Upper lobe of left lung (tissue), 6 donors: ENCODE measurements at regions not wholly inside any gene's neighbourhood (a gene's known extent, or its start where the extent isn't known, plus 50 kb on each side); places are given as distances from the start of the nearest gene placed in this dataset.

Experiments
- ATAC-seq, 2 donors: fragments of 200-7000 bp; cut with Tn5 transposase; one replicate each; pipeline ENCODE4 v1.9.1; 2022; ENCODE audit warnings: mild to moderate bottlenecking in 2 of 2, moderate library complexity in 2 of 2; ENCODE audit not compliant: low FRiP score in 2 of 2
- DNase-seq, 2 donors: peaks; one replicate each; pipeline ENCODE4 v3.0.0-alpha.2; 2019 to 2020
- H3K27ac ChIP-seq, 4 donors: fragments of 200-600 bp; sonication (generic); one replicate each; pipeline ENCODE4 v1.5.1; 2016 to 2019
- H3K27me3 ChIP-seq, 4 donors: fragments of 200-600 bp; sonication (generic); one replicate each; pipeline ENCODE4 v1.5.1; 2017 to 2019
- H3K36me3 ChIP-seq, 4 donors: fragments of 200-600 bp; sonication (generic); one replicate each; pipeline ENCODE4 v1.5.1; 2016 to 2019
- H3K4me1 ChIP-seq, 4 donors: fragments of 200-600 bp; sonication (generic); one replicate each; pipeline ENCODE4 v1.5.1; 2018 to 2019
- H3K4me3 ChIP-seq, 4 donors: fragments of 200-600 bp; sonication (generic); one replicate each; pipeline ENCODE4 v1.5.1; 2017 to 2019; ENCODE audit warnings: mild to moderate bottlenecking in 2 of 4, moderate library complexity in 1 of 4
- H3K9me3 ChIP-seq, 4 donors: fragments of 200-600 bp; sonication (generic); one replicate each; pipeline ENCODE4 v1.5.1; 2018 to 2019
- EP300 ChIP-seq, 4 donors: sonication (generic); formaldehyde crosslinking; IDR thresholded peaks; one replicate each; pipeline ENCODE4 v1.5.1; 2017; ENCODE audit warnings: antibody characterized with exemption in 4 of 4, control low read depth in 2 of 4
- POLR2A ChIP-seq, 4 donors: fragments of 450-650 bp; IDR thresholded peaks; one replicate each; pipeline ENCODE4 v1.5.1; 2016 to 2017; ENCODE audit warnings: antibody characterized with exemption in 4 of 4, mild to moderate bottlenecking in 2 of 4
- POLR2AphosphoS5 ChIP-seq, 2 donors: sonication (generic); formaldehyde crosslinking; IDR thresholded peaks; one replicate each; pipeline ENCODE4 v1.5.1; 2017; ENCODE audit warnings: antibody characterized with exemption in 2 of 2
- WGBS, 2 donors: methylation state at CpG; one replicate each; pipeline ENCODE4 v1.1.5; 2017 to 2018; 5-methylcytosine and 5-hydroxymethylcytosine counted together
- TF ChIP-seq, protein P1 (sequence below), 6 experiments: fragments of 450-650 bp in 4 of 6; fragments of 200-600 bp in 2 of 6; sonication (generic) in 2 of 6; IDR thresholded peaks; one replicate each; pipeline ENCODE4 v1.5.1; 2016 to 2019; ENCODE audit warnings: antibody characterized with exemption in 6 of 6
- donor health status: DM: no; HTN: no; CAD: no; lungs with moderate emphysema.
- donor health status: DM: no; HTN: yes; CAD: no; lungs with severe emphysema.

GRCh38 chr16:48487287-48487686, 102.1 kb upstream of the SIAH1 start:
- H3K4me1 ChIP-seq = peaks cover 0 to 8% (median 7%) of the 10 kb centered on the region in 4 donors
- no peak for ATAC-seq
- no peak overlapping the region for H3K4me3 ChIP-seq
- no peak for DNase-seq
- no peak overlapping the region for H3K27ac ChIP-seq
- H3K27me3 ChIP-seq = no peaks in the 10 kb centered on the region
- no peaks in the 10 kb centered on the region for H3K36me3 ChIP-seq
- TF ChIP-seq POLR2A (IDR thresholded peaks at IDR 0.05) = no peak
- TF ChIP-seq POLR2AphosphoS5 (IDR thresholded peaks at IDR 0.05) = no peak
- no peak for TF ChIP-seq EP300 (IDR thresholded peaks at IDR 0.05)
- TF ChIP-seq, protein P1, sequence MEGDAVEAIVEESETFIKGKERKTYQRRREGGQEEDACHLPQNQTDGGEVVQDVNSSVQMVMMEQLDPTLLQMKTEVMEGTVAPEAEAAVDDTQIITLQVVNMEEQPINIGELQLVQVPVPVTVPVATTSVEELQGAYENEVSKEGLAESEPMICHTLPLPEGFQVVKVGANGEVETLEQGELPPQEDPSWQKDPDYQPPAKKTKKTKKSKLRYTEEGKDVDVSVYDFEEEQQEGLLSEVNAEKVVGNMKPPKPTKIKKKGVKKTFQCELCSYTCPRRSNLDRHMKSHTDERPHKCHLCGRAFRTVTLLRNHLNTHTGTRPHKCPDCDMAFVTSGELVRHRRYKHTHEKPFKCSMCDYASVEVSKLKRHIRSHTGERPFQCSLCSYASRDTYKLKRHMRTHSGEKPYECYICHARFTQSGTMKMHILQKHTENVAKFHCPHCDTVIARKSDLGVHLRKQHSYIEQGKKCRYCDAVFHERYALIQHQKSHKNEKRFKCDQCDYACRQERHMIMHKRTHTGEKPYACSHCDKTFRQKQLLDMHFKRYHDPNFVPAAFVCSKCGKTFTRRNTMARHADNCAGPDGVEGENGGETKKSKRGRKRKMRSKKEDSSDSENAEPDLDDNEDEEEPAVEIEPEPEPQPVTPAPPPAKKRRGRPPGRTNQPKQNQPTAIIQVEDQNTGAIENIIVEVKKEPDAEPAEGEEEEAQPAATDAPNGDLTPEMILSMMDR (IDR thresholded peaks at IDR 0.05) = no peak
- WGBS, 2 donors = 82 to 96% methylated on average over 2 of the region's 2 CpGs
- peaks cover 0 to 6% (median 0%) of the 10 kb centered on the region in 4 donors for H3K9me3 ChIP-seq

GRCh38 chr16:48481772-48482171, 96.6 kb upstream of the SIAH1 start:
- ATAC-seq (no peak), DNase-seq (no peak)
- Histone ChIP-seq H3K36me3 (no peaks in the 10 kb centered on the region), H3K27ac (no peak overlapping the region), H3K4me3 (no peak overlapping the region), H3K9me3 (peaks cover 0 to 6% (median 0%) of the 10 kb centered on the region in 4 donors), H3K27me3 (no peaks in the 10 kb centered on the region), H3K4me1 (no peaks in the 10 kb centered on the region)
- WGBS, 2 donors = 68 to 79% methylated on average over 2 of the region's 2 CpGs
- TF ChIP-seq EP300 (IDR thresholded peaks at IDR 0.05) (no peak), POLR2A (IDR thresholded peaks at IDR 0.05) (no peak), POLR2AphosphoS5 (IDR thresholded peaks at IDR 0.05) (no peak)
- TF ChIP-seq, protein P1 (IDR thresholded peaks at IDR 0.05) = no peak

DNA sequence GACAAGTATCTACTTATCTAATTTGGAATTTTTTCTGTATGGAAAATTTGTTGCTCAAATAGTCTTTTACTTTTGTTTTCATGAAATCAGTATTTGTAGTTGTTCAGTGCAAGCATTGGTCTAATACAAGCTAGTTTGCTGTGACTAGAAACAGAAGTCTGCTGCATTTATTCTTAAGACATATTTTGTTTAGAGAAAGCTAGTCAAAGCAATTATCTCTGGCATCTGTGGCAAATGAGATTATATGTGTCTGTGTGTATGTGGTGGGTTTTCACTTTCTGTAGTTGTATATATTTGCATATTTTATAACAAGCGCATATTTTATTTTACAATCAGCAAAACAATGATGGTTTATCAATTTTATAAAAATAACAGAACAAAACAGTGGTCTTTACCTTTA, 96.0 kb upstream of the SIAH1 start:
- WGBS, 2 donors = 100% methylated on average over 1 of the region's 1 CpG
- TF ChIP-seq POLR2A (IDR thresholded peaks at IDR 0.05) (no peak), POLR2AphosphoS5 (IDR thresholded peaks at IDR 0.05) (no peak), EP300 (IDR thresholded peaks at IDR 0.05) (no peak)
- TF ChIP-seq, protein P1 (IDR thresholded peaks at IDR 0.05) = no peak
- peaks cover 0 to 6% (median 0%) of the 10 kb centered on the region in 4 donors for H3K9me3 ChIP-seq
- H3K4me1 ChIP-seq = no peaks in the 10 kb centered on the region
- DNase-seq (no peak), ATAC-seq (no peak)
- H3K27ac ChIP-seq = no peak overlapping the region
- no peaks in the 10 kb centered on the region for H3K36me3 ChIP-seq
- H3K27me3 ChIP-seq = no peaks in the 10 kb centered on the region
- H3K4me3 ChIP-seq = no peak overlapping the region

DNA sequence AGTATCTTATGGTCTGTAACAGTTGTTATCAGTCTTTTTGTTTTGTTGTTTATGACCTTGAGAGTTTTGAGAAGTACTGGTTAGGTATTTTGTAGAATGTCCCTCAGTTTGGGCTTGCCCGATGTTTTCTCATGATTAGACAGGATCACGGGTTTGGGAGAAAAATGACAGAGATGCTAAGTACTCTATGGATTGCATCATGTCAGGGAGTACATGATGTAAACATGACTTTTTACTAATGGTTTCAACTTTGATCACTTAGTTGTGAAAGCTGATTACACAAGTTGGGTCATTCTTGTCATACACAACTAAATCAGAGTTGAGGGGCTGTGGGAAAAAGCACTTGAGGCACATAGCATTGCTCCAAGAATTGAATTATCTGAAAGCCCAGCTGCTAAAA, 94.7 kb upstream of the SIAH1 start:
- TF ChIP-seq POLR2A (IDR thresholded peaks at IDR 0.05) (no peak), POLR2AphosphoS5 (IDR thresholded peaks at IDR 0.05) (peak in 1 of 2 donors; percentile 18), EP300 (IDR thresholded peaks at IDR 0.05) (peak in 1 of 4 donors; percentile 75)
- TF ChIP-seq, protein P1 (IDR thresholded peaks at IDR 0.05) = no peak
- no peak for ATAC-seq
- H3K27ac ChIP-seq = no peak overlapping the region
- no peak for DNase-seq
- no peaks in the 10 kb centered on the region for H3K4me1 ChIP-seq
- WGBS, 2 donors = 56 to 75% methylated on average over 2 of the region's 2 CpGs
- H3K27me3 ChIP-seq = no peaks in the 10 kb centered on the region
- H3K9me3 ChIP-seq = peaks cover 0 to 6% (median 0%) of the 10 kb centered on the region in 4 donors
- no peak overlapping the region for H3K4me3 ChIP-seq
- H3K36me3 ChIP-seq = no peaks in the 10 kb centered on the region

DNA sequence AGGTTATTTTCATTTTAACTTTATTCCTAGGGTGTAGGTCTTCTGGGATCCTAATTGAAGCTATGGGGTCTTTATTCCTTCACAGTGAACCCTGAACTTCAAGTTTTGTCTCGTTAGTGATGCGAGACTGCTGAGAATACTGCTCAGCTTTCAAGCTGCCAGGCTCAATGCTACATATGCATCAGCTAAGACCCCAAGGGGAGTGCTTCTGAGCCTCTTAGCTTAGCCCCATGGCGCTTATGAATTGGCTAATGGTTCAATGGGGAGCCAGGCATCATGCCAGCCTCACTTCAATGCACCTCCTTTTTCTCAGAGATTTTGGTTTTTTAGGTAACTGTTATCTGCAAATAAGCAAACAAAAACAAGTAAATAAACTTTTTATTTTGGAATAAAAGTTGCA, 94.1 kb upstream of the SIAH1 start:
- TF ChIP-seq POLR2AphosphoS5 (IDR thresholded peaks at IDR 0.05) (no peak), POLR2A (IDR thresholded peaks at IDR 0.05) (no peak), EP300 (IDR thresholded peaks at IDR 0.05) (no peak)
- TF ChIP-seq, protein P1 (IDR thresholded peaks at IDR 0.05) = no peak
- H3K27me3 ChIP-seq = no peaks in the 10 kb centered on the region
- ATAC-seq (no peak), DNase-seq (no peak)
- H3K4me3 ChIP-seq = no peak overlapping the region
- H3K27ac ChIP-seq = no peak overlapping the region
- no peaks in the 10 kb centered on the region for H3K4me1 ChIP-seq
- WGBS, 2 donors = 91% methylated on average over 3 of the region's 3 CpGs
- H3K36me3 ChIP-seq = no peaks in the 10 kb centered on the region
- H3K9me3 ChIP-seq = peaks cover 0 to 6% (median 0%) of the 10 kb centered on the region in 4 donors
